ENCODE measurements at regions not wholly inside any gene's neighbourhood (a gene's known extent, or its start where the extent isn't known, plus 50 kb on each side); places are given as distances from the start of the nearest gene placed in this dataset.
"Not testable (repeated sequence)": the region's sequence is repeated elsewhere in the genome, so short reads cannot be mapped to it uniquely, and the experiment has no call there.

DNA sequence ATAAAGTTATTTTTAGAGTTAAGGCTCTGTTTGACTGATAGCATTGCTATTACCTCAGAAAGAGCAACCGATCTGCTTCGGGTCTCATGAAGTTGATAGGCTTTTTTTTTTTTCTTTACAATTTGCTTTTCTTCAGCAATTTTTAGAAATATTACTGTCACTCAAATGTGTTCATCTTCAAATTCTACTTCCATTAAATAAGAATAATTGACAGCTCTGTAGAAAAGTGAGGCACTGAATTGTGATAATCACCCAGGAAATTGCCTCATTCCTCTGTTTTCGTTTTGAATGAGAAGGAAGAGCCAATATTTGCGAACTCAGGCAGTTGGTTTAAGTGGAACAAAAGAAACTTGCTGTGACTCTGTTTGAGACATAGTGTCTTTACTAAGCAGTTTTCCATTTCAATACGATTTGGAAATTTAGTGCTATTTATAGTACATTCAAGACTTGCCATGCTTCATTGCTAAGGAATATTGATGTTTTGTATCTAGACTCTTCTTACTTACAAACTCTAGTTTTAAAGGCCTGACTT, 700.5 kb upstream of the CDH10 start:
- no peak overlapping the region for H3K4me3 ChIP-seq (ENCODE audit: control insufficient read depth, low read depth, low read length)
- no peak for TF ChIP-seq CTCF (conservative IDR thresholded peaks at IDR 0.05; ENCODE audit: control insufficient read depth, insufficient read depth, low read depth, low read length)
- DNase-seq (ENCODE audit: low read depth) = no peak

DNA sequence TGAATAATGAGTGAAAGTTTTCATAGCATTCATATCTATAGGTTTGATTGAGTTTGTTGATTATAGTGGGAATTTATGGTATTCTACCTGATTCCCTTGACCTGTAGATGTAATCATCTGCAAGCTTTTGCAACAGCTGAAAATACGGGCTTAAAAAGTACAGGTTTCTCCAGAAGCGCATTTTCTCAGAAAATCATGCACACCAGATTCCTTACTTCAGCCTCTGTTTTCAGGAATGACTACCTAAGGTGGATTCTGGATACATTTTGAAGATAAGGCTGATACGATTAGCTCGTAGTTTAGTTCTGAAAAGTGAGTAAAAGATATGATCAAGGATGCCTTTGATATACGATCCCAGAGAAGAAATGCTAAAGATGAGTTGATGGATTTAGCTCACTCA, 694.8 kb upstream of the CDH10 start:
- no peak for TF ChIP-seq CTCF (conservative IDR thresholded peaks at IDR 0.05; ENCODE audit: control insufficient read depth, insufficient read depth, low read depth, low read length)
- DNase-seq (ENCODE audit: low read depth) = no peak
- no peak overlapping the region for H3K4me3 ChIP-seq (ENCODE audit: control insufficient read depth, low read depth, low read length)

GRCh38 chr5:25334350-25334749, 689.6 kb upstream of the CDH10 start:
- no peak overlapping the region for H3K4me3 ChIP-seq (ENCODE audit: control insufficient read depth, low read depth, low read length)
- no peak for DNase-seq (ENCODE audit: low read depth)
- no peak for TF ChIP-seq CTCF (conservative IDR thresholded peaks at IDR 0.05; ENCODE audit: control insufficient read depth, insufficient read depth, low read depth, low read length)

DNA sequence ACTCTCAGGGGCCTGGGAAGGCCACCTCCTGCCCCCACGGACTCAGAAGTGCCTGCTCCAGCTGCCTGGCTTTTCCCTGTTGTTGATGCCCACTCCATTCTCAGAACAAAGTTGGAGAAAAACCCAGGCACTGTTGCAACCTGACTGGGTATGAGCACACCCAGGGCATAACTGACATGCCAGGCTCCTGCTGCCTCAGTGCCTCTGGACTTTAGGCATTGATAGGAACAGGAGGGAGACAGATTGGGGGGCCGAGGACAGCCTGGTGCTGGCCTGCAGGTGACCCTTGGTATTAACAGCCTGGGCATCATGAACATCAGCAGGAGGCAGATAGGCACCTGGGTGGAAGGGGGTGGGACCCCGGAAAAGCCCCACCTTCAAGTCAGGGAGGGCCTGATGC, 685.9 kb upstream of the CDH10 start:
- TF ChIP-seq CTCF (conservative IDR thresholded peaks at IDR 0.05; ENCODE audit: control insufficient read depth, insufficient read depth, low read depth, low read length) = no peak
- no peak overlapping the region for H3K4me3 ChIP-seq (ENCODE audit: control insufficient read depth, low read depth, low read length)
- DNase-seq (ENCODE audit: low read depth) = no peak

- no peak for DNase-seq (ENCODE audit: low read depth)
- no peak overlapping the region for H3K4me3 ChIP-seq (ENCODE audit: control insufficient read depth, low read depth, low read length)
- TF ChIP-seq CTCF (conservative IDR thresholded peaks at IDR 0.05; ENCODE audit: control insufficient read depth, insufficient read depth, low read depth, low read length) = no peak
Measured at GRCh38 chr5:25327172-25327571, 682.4 kb upstream of the CDH10 start.

DNA sequence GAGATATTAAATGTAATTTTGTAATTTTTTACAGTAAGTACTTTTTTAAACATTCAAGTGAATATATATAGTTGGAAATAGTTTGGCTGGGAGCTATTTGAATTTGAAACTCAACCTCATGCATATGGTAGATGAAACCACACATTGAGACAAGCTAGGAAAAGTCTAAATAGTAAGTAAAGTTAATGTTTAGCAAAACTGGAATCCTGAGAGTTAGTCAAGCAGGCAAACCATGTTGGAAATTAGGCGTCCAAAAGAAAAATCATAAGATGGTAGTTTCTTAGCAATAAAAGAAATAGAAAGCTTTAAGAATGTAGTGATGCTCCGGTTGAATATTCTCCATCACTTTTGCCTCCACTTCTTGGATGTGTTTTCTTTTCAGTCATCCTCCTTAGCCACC, 657.1 kb upstream of the CDH10 start:
- TF ChIP-seq CTCF (conservative IDR thresholded peaks at IDR 0.05; ENCODE audit: control insufficient read depth, insufficient read depth, low read depth, low read length) = no peak
- no peak overlapping the region for H3K4me3 ChIP-seq (ENCODE audit: control insufficient read depth, low read depth, low read length)
- DNase-seq (ENCODE audit: low read depth) = no peak

DNA sequence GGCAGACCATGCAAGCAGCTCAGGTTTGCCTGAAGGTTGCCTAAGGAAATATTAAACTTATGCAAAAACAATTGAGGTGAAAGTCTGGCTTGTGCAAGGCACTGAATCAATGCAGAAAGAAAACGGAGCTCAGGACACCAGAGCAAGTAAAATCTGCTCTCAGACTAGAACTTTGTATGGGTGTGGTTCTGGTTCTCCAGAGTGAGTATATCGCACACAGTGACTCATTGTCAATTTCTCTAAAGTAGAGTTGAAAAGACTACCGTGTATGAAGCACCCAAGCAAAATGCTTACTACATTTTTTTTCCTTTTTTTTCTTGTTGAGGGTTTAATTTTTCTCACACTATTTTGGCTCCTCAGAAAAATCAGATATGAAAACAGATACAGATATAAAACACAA, 650.3 kb upstream of the CDH10 start:
- no peak for TF ChIP-seq CTCF (conservative IDR thresholded peaks at IDR 0.05; ENCODE audit: control insufficient read depth, insufficient read depth, low read depth, low read length)
- DNase-seq (ENCODE audit: low read depth) = no peak
- no peak overlapping the region for H3K4me3 ChIP-seq (ENCODE audit: control insufficient read depth, low read depth, low read length)

- DNase-seq (ENCODE audit: low read depth); H3K4me3 ChIP-seq (ENCODE audit: control insufficient read depth, low read depth, low read length): not testable (repeated sequence)
Measured at GRCh38 chr5:25289766-25290165, 645.0 kb upstream of the CDH10 start.

Data from fibroblast of mammary gland (primary cell).